ENCODE measurements at regions not wholly inside any gene's neighbourhood (a gene's known extent, or its start where the extent isn't known, plus 50 kb on each side); places are given as distances from the start of the nearest gene placed in this dataset.

- Histone ChIP-seq H3K4me3 (replicated peaks in 1 of 3) (no peak overlapping the region), H3K36me3 (no peaks in the 10 kb centered on the region), H3K27ac (no peak overlapping the region), H3K27me3 (no peaks in the 10 kb centered on the region), H3K4me1 (no peaks in the 10 kb centered on the region), H3K9me3 (no peaks in the 10 kb centered on the region)
- WGBS, 2 donors: 90 to 96% methylated on average over 2 of the region's 2 CpGs
- DNase-seq: no peak
- intact Hi-C loops (cut with DNase I): no loop called here
- TF ChIP-seq POLR2A (IDR thresholded peaks at IDR 0.05) (no peak), CTCF (IDR thresholded peaks at IDR 0.05) (no peak)
Measured at GRCh38 chr2:146226077-146226476, 1618.8 kb upstream of the ACVR2A start.

- Histone ChIP-seq H3K9me3 (no peaks in the 10 kb centered on the region), H3K4me1 (no peaks in the 10 kb centered on the region), H3K27me3 (no peaks in the 10 kb centered on the region), H3K27ac (no peak overlapping the region), H3K4me3 (replicated peaks in 1 of 3) (no peak overlapping the region), H3K36me3 (no peaks in the 10 kb centered on the region)
- intact Hi-C loops (cut with DNase I): no loop called here
- 86 to 89% methylated on average over 2 of the region's 2 CpGs for WGBS, 2 donors
- no peak for DNase-seq
- TF ChIP-seq CTCF (IDR thresholded peaks at IDR 0.05) (no peak), POLR2A (IDR thresholded peaks at IDR 0.05) (no peak)
Measured at GRCh38 chr2:146221826-146222225, 1623.0 kb upstream of the ACVR2A start.

- Histone ChIP-seq H3K9me3 (no peaks in the 10 kb centered on the region), H3K27ac (no peak overlapping the region), H3K4me1 (no peaks in the 10 kb centered on the region), H3K27me3 (no peaks in the 10 kb centered on the region), H3K36me3 (no peaks in the 10 kb centered on the region), H3K4me3 (replicated peaks in 1 of 3) (no peak overlapping the region)
- intact Hi-C loops (cut with DNase I): no loop called here
- no peak for DNase-seq
- TF ChIP-seq POLR2A (IDR thresholded peaks at IDR 0.05) (no peak), CTCF (IDR thresholded peaks at IDR 0.05) (no peak)
Measured at GRCh38 chr2:146220957-146221356, 1623.9 kb upstream of the ACVR2A start.

GRCh38 chr2:146214394-146214929 is 1630.4 kb upstream of the ACVR2A start:
- DNase-seq: no peak
- Histone ChIP-seq H3K4me3 (replicated peaks in 1 of 3) (no peak overlapping the region), H3K27me3 (no peaks in the 10 kb centered on the region), H3K27ac (no peak overlapping the region), H3K36me3 (no peaks in the 10 kb centered on the region), H3K9me3 (no peaks in the 10 kb centered on the region), H3K4me1 (no peaks in the 10 kb centered on the region)
- TF ChIP-seq CTCF (IDR thresholded peaks at IDR 0.05) (no peak), POLR2A (IDR thresholded peaks at IDR 0.05) (no peak)
- intact Hi-C loops (cut with DNase I): no loop called here
- WGBS, 2 donors: 86 to 90% methylated on average over 2 of the region's 2 CpGs

- Histone ChIP-seq H3K27me3 (no peaks in the 10 kb centered on the region), H3K27ac (no peak overlapping the region), H3K4me1 (no peaks in the 10 kb centered on the region), H3K9me3 (no peaks in the 10 kb centered on the region), H3K4me3 (replicated peaks in 1 of 3) (no peak overlapping the region), H3K36me3 (no peaks in the 10 kb centered on the region)
- intact Hi-C loops (cut with DNase I): no loop called here
- TF ChIP-seq CTCF (IDR thresholded peaks at IDR 0.05): no peak
- no peak for TF ChIP-seq POLR2A (IDR thresholded peaks at IDR 0.05)
- DNase-seq: no peak
Measured at GRCh38 chr2:146213674-146214073, 1631.2 kb upstream of the ACVR2A start.
